Esophagus squamous epithelium (tissue), 5 donors: ENCODE measurements at regions not wholly inside any gene's neighbourhood (a gene's known extent, or its start where the extent isn't known, plus 50 kb on each side); places are given as distances from the start of the nearest gene placed in this dataset.

ENCODE experiments used
- DNase-seq: peaks from one replicate; lab custom pipeline; 2025; lab: John Stamatoyannopoulos, UW
- H3K27ac ChIP-seq, 4 donors: fragments of 200-600 bp; sonication (generic); one replicate each; pipeline ENCODE4 v1.5.1; 2016 to 2019; ENCODE audit warnings: mild to moderate bottlenecking in 1 of 4
- H3K27me3 ChIP-seq, 4 donors: fragments of 200-600 bp; sonication (generic); 1 replicate in 3 of 4; 2 replicates in 1 of 4; pipeline versions ENCODE4 v1.5.1 to v1.6.0; 2017 to 2021; ENCODE audit warnings: antibody characterized with exemption in 1 of 4
- H3K36me3 ChIP-seq, 3 donors: fragments of 200-600 bp; sonication (generic); one replicate each; pipeline ENCODE4 v1.5.1; 2016 to 2019
- H3K4me1 ChIP-seq, 3 donors: fragments of 200-600 bp; sonication (generic); one replicate each; pipeline ENCODE4 v1.5.1; 2017 to 2019
- H3K4me3 ChIP-seq, 4 donors: fragments of 200-600 bp; sonication (generic); 1 replicate in 3 of 4; 2 replicates in 1 of 4; pipeline ENCODE4 v1.5.1; 2016 to 2019; ENCODE audit warnings: mild to moderate bottlenecking in 2 of 4, moderate library complexity in 1 of 4
- H3K9me3 ChIP-seq, 3 donors: fragments of 200-600 bp; sonication (generic); one replicate each; pipeline ENCODE4 v1.5.1; 2016 to 2019
- CTCF ChIP-seq, 6 experiments: fragments of 450-650 bp in 4 of 6; fragments of 200-600 bp in 2 of 6; sonication (generic) in 2 of 6; IDR thresholded peaks; one replicate each; pipeline ENCODE4 v1.5.1; 2016 to 2019; ENCODE audit warnings: antibody characterized with exemption in 6 of 6, mild to moderate bottlenecking in 4 of 6, moderate library complexity in 4 of 6
- POLR2A ChIP-seq, 4 donors: fragments of 450-650 bp; IDR thresholded peaks; one replicate each; pipeline ENCODE4 v1.6.1; 2017; ENCODE audit warnings: antibody characterized with exemption in 4 of 4, mild to moderate bottlenecking in 4 of 4, moderate library complexity in 3 of 4
- WGBS, 2 donors: methylation state at CpG; one replicate each; pipeline ENCODE4 v1.1.5; 2018; 5-methylcytosine and 5-hydroxymethylcytosine counted together
- intact Hi-C: fragments of 100-400 bp; cut with DNase I; formaldehyde crosslinking; loops from one replicate; pipeline ENCODE4 v1.15.0; 2022
- donor health status: DM: yes; HTN: yes; CAD: no.

GRCh38 chr4:26073886-26074560 lies 160.0 kb downstream of the SMIM20 start:
- H3K4me3 ChIP-seq, result no peak overlapping the region
- peaks cover 0 to 10% (median 9%) of the 10 kb centered on the region in 3 donors for H3K9me3 ChIP-seq
- no peaks in the 10 kb centered on the region for H3K36me3 ChIP-seq
- peaks cover 6 to 32% (median 10%) of the 10 kb centered on the region in 3 donors for H3K4me1 ChIP-seq
- H3K27me3 ChIP-seq, result peaks cover 0 to 17% (median 0%) of the 10 kb centered on the region in 4 donors
- DNase-seq, result no peak
- intact Hi-C loops, result no loop called here
- WGBS, 2 donors, result 73 to 75% methylated on average over 6 of the region's 6 CpGs
- TF ChIP-seq CTCF (IDR thresholded peaks at IDR 0.05), result no peak
- peak in 1 of 4 donors; percentile 5 for TF ChIP-seq POLR2A (IDR thresholded peaks at IDR 0.05)
- peak overlapping the region; percentile 5 to 67 (median 42) for H3K27ac ChIP-seq

- H3K4me1 ChIP-seq, result peaks cover 6 to 32% (median 10%) of the 10 kb centered on the region in 3 donors
- peaks cover 0 to 10% (median 9%) of the 10 kb centered on the region in 3 donors for H3K9me3 ChIP-seq
- DNase-seq, result no peak
- no peak for TF ChIP-seq POLR2A (IDR thresholded peaks at IDR 0.05)
- TF ChIP-seq CTCF (IDR thresholded peaks at IDR 0.05), result no peak
- H3K36me3 ChIP-seq, result no peaks in the 10 kb centered on the region
- H3K27ac ChIP-seq, result peak overlapping the region in 3 of 4 donors; percentile 40 to 67 (median 44)
- H3K27me3 ChIP-seq, result peaks cover 0 to 18% (median 0%) of the 10 kb centered on the region in 4 donors
- no peak overlapping the region for H3K4me3 ChIP-seq
- intact Hi-C loops, result no loop called here
- 43 to 65% methylated on average over 8 of the region's 8 CpGs for WGBS, 2 donors
These were observed 160.9 kb downstream of the SMIM20 start for GRCh38 chr4:26074712-26075430.

- no peak overlapping the region for H3K4me3 ChIP-seq
- no peak for DNase-seq
- WGBS, 2 donors, result 0 to 5% methylated on average over 1 of the region's 1 CpG
- H3K4me1 ChIP-seq, result peaks cover 6 to 32% (median 10%) of the 10 kb centered on the region in 3 donors
- intact Hi-C loops, result no loop called here
- H3K36me3 ChIP-seq, result no peaks in the 10 kb centered on the region
- TF ChIP-seq POLR2A (IDR thresholded peaks at IDR 0.05), result no peak
- TF ChIP-seq CTCF (IDR thresholded peaks at IDR 0.05), result no peak
- H3K27me3 ChIP-seq, result peaks cover 0 to 25% (median 0%) of the 10 kb centered on the region in 4 donors
- H3K27ac ChIP-seq, result peak overlapping the region in 3 of 4 donors; percentile 40 to 67 (median 44)
- H3K9me3 ChIP-seq, result peaks cover 0 to 10% (median 9%) of the 10 kb centered on the region in 3 donors
These were observed 161.6 kb downstream of the SMIM20 start for GRCh38 chr4:26075583-26075982.

- TF ChIP-seq CTCF (IDR thresholded peaks at IDR 0.05) (no peak), POLR2A (IDR thresholded peaks at IDR 0.05) (no peak)
- no peak overlapping the region for H3K4me3 ChIP-seq
- 62 to 66% methylated on average over 3 to 4 of the region's 4 CpGs for WGBS, 2 donors
- H3K36me3 ChIP-seq, result no peaks in the 10 kb centered on the region
- DNase-seq, result no peak
- intact Hi-C loops, result no loop called here
- H3K4me1 ChIP-seq, result peaks cover 6 to 32% (median 10%) of the 10 kb centered on the region in 3 donors
- H3K27me3 ChIP-seq, result peaks cover 0 to 30% (median 0%) of the 10 kb centered on the region in 4 donors
- H3K27ac ChIP-seq, result peak overlapping the region in 3 of 4 donors; percentile 40 to 67 (median 44)
- H3K9me3 ChIP-seq, result peaks cover 0 to 10% (median 9%) of the 10 kb centered on the region in 3 donors
These were observed 162.1 kb downstream of the SMIM20 start for GRCh38 chr4:26076000-26076587.
